HEK293 (cell line): ENCODE measurements at regions not wholly inside any gene's neighbourhood (a gene's known extent, or its start where the extent isn't known, plus 50 kb on each side); places are given as distances from the start of the nearest gene placed in this dataset.

Experiments
- EGR2 ChIP-seq: fragments of 450-650 bp; formaldehyde crosslinking; IDR thresholded peaks from 2 replicates; pipeline ENCODE4 v1.5.1; 2016; ENCODE audit warnings: low read depth, missing biosample characterization, missing genetic modification characterization
- MYNN ChIP-seq: fragments of 450-650 bp; formaldehyde crosslinking; IDR thresholded peaks from 2 replicates; pipeline ENCODE4 v1.5.1; 2016; ENCODE audit warnings: missing biosample characterization, missing genetic modification characterization, borderline replicate concordance
- SCRT2 ChIP-seq: fragments of 450-650 bp; formaldehyde crosslinking; IDR thresholded peaks from 2 replicates; pipeline ENCODE4 v1.5.1; 2016; ENCODE audit warnings: missing biosample characterization, missing genetic modification characterization
- TCF7L2 ChIP-seq: IDR thresholded peaks from 2 replicates; pipeline ENCODE4 v1.6.1; 2011; ENCODE audit warnings: low read depth, mild to moderate bottlenecking, inconsistent platforms, low read length, moderate library complexity, borderline replicate concordance
- ZBTB21 ChIP-seq: fragments of 450-650 bp; formaldehyde crosslinking; IDR thresholded peaks from 2 replicates; pipeline ENCODE4 v1.5.1; 2017; ENCODE audit warnings: missing biosample characterization, missing genetic modification characterization
- ZBTB26 ChIP-seq: fragments of 450-650 bp; formaldehyde crosslinking; optimal IDR thresholded peaks from 2 replicates; pipeline ENCODE3; 2016; ENCODE audit warnings: missing biosample characterization, mild to moderate bottlenecking, missing genetic modification characterization
- ZBTB8A ChIP-seq: fragments of 450-650 bp; formaldehyde crosslinking; IDR thresholded peaks from 2 replicates; pipeline ENCODE4 v1.5.1; 2016; ENCODE audit warnings: missing biosample characterization, missing genetic modification characterization
- ZEB2 ChIP-seq: fragments of 450-650 bp; formaldehyde crosslinking; IDR thresholded peaks from 2 replicates; pipeline ENCODE4 v1.5.1; 2016; ENCODE audit warnings: missing biosample characterization, missing genetic modification characterization
- ZFP3 ChIP-seq: fragments of 450-650 bp; formaldehyde crosslinking; IDR thresholded peaks from 2 replicates; pipeline ENCODE4 v1.5.1; 2016; ENCODE audit warnings: low read depth, missing biosample characterization, missing genetic modification characterization
- ZIC2 ChIP-seq: fragments of 450-650 bp; formaldehyde crosslinking; IDR thresholded peaks from 2 replicates; pipeline ENCODE4 v1.5.1; 2016; ENCODE audit warnings: missing biosample characterization, missing genetic modification characterization
- ZNF112 ChIP-seq: fragments of 450-650 bp; formaldehyde crosslinking; IDR thresholded peaks from 2 replicates; pipeline ENCODE4 v1.5.0; 2017; ENCODE audit warnings: missing biosample characterization, missing genetic modification characterization
- ZNF16 ChIP-seq: fragments of 450-650 bp; formaldehyde crosslinking; IDR thresholded peaks from 2 replicates; pipeline ENCODE4 v1.5.1; 2016; ENCODE audit warnings: low read depth, missing biosample characterization, missing genetic modification characterization
- ZNF211 ChIP-seq: fragments of 450-650 bp; formaldehyde crosslinking; IDR thresholded peaks from 2 replicates; pipeline ENCODE4 v1.5.1; 2016; ENCODE audit warnings: low read depth, missing biosample characterization, missing genetic modification characterization
- ZNF239 ChIP-seq: fragments of 450-650 bp; formaldehyde crosslinking; IDR thresholded peaks from 2 replicates; pipeline ENCODE4 v1.5.1; 2016; ENCODE audit warnings: missing biosample characterization, missing genetic modification characterization
- ZNF280C ChIP-seq: fragments of 450-650 bp; formaldehyde crosslinking; IDR thresholded peaks from 2 replicates; pipeline ENCODE4 v1.5.1; 2016; ENCODE audit warnings: missing biosample characterization, missing genetic modification characterization
- ZNF366 ChIP-seq: fragments of 450-650 bp; formaldehyde crosslinking; conservative IDR thresholded peaks from 2 replicates; pipeline ENCODE4 v1.5.1; 2016; ENCODE audit warnings: missing biosample characterization, missing genetic modification characterization
- ZNF37A ChIP-seq: fragments of 450-650 bp; IDR thresholded peaks from 2 replicates; pipeline ENCODE4 v1.5.1; 2018; ENCODE audit warnings: missing biosample characterization, missing genetic modification characterization
- ZNF391 ChIP-seq: fragments of 450-650 bp; formaldehyde crosslinking; IDR thresholded peaks from 2 replicates; pipeline ENCODE4 v1.5.1; 2016; ENCODE audit warnings: low read depth, missing biosample characterization, missing genetic modification characterization, borderline replicate concordance
- ZNF423 ChIP-seq: fragments of 450-650 bp; formaldehyde crosslinking; IDR thresholded peaks from 2 replicates; pipeline ENCODE4 v1.5.1; 2016; ENCODE audit warnings: missing biosample characterization, missing genetic modification characterization
- ZNF449 ChIP-seq: fragments of 450-650 bp; formaldehyde crosslinking; IDR thresholded peaks from 2 replicates; pipeline ENCODE4 v1.5.1; 2017; ENCODE audit warnings: missing biosample characterization, mild to moderate bottlenecking, missing genetic modification characterization, moderate library complexity
- ZNF530 ChIP-seq: fragments of 450-650 bp; formaldehyde crosslinking; IDR thresholded peaks from 2 replicates; pipeline ENCODE4 v1.5.1; 2016; ENCODE audit warnings: low read depth, missing biosample characterization, missing genetic modification characterization
- ZNF560 ChIP-seq: fragments of 450-650 bp; formaldehyde crosslinking; IDR thresholded peaks from 2 replicates; pipeline ENCODE4 v1.5.1; 2017; ENCODE audit warnings: missing biosample characterization, missing genetic modification characterization, borderline replicate concordance
- ZNF600 ChIP-seq: fragments of 450-650 bp; formaldehyde crosslinking; IDR thresholded peaks from 2 replicates; pipeline ENCODE4 v1.5.1; 2016; ENCODE audit warnings: missing biosample characterization, missing genetic modification characterization
- ZNF624 ChIP-seq: fragments of 450-650 bp; formaldehyde crosslinking; IDR thresholded peaks from 2 replicates; pipeline ENCODE4 v1.5.1; 2017; ENCODE audit warnings: missing biosample characterization, missing genetic modification characterization
- ZNF785 ChIP-seq: fragments of 450-650 bp; formaldehyde crosslinking; IDR thresholded peaks from 2 replicates; pipeline ENCODE4 v1.5.1; 2016; ENCODE audit warnings: missing biosample characterization, missing genetic modification characterization
- ZNF792 ChIP-seq: fragments of 450-650 bp; formaldehyde crosslinking; IDR thresholded peaks from 2 replicates; pipeline ENCODE4 v1.5.1; 2016; ENCODE audit warnings: missing biosample characterization, missing genetic modification characterization
- ZNF830 ChIP-seq: fragments of 450-650 bp; IDR thresholded peaks from 2 replicates; pipeline ENCODE4 v1.5.0; 2018; ENCODE audit warnings: missing biosample characterization, missing genetic modification characterization, low read depth, mild to moderate bottlenecking, moderate library complexity
- ZNF837 ChIP-seq: fragments of 450-650 bp; formaldehyde crosslinking; IDR thresholded peaks from 2 replicates; pipeline ENCODE4 v1.5.1; 2016; ENCODE audit warnings: missing biosample characterization, missing genetic modification characterization
- ZSCAN23 ChIP-seq: fragments of 450-650 bp; formaldehyde crosslinking; IDR thresholded peaks from 2 replicates; pipeline ENCODE4 v1.5.1; 2016; ENCODE audit warnings: missing biosample characterization, missing genetic modification characterization
- TF ChIP-seq, protein P1 (sequence below): fragments of 450-650 bp; formaldehyde crosslinking; IDR thresholded peaks from 2 replicates; pipeline ENCODE4 v1.5.1; 2016; ENCODE audit warnings: missing biosample characterization, missing genetic modification characterization
- TF ChIP-seq, protein P2 (sequence below): fragments of 450-650 bp; formaldehyde crosslinking; IDR thresholded peaks from 2 replicates; pipeline ENCODE4 v1.5.1; 2016; ENCODE audit warnings: missing biosample characterization, missing genetic modification characterization

- TF ChIP-seq ZNF449 (tag by site-specific recombination), result no peak
- TF ChIP-seq ZNF785, result no peak
- no peak for TF ChIP-seq ZBTB26 (tag by site-specific recombination)
- peak; percentile 96; the same call in 1 of the 2 replicates for TF ChIP-seq ZNF391
- TF ChIP-seq ZIC2 (tag by site-specific recombination), result peak; percentile 99
- TF ChIP-seq ZNF530 (tag by site-specific recombination), result no peak
- TF ChIP-seq ZBTB21 (tag by site-specific recombination), result peak; percentile 83
- TF ChIP-seq ZNF211 (tag by site-specific recombination), result no peak
- TF ChIP-seq, protein P1, sequence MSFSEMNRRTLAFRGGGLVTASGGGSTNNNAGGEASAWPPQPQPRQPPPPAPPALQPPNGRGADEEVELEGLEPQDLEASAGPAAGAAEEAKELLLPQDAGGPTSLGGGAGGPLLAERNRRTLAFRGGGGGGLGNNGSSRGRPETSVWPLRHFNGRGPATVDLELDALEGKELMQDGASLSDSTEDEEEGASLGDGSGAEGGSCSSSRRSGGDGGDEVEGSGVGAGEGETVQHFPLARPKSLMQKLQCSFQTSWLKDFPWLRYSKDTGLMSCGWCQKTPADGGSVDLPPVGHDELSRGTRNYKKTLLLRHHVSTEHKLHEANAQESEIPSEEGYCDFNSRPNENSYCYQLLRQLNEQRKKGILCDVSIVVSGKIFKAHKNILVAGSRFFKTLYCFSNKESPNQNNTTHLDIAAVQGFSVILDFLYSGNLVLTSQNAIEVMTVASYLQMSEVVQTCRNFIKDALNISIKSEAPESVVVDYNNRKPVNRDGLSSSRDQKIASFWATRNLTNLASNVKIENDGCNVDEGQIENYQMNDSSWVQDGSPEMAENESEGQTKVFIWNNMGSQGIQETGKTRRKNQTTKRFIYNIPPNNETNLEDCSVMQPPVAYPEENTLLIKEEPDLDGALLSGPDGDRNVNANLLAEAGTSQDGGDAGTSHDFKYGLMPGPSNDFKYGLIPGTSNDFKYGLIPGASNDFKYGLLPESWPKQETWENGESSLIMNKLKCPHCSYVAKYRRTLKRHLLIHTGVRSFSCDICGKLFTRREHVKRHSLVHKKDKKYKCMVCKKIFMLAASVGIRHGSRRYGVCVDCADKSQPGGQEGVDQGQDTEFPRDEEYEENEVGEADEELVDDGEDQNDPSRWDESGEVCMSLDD (tag by site-specific recombination), result no peak
- TF ChIP-seq ZNF112 (tag by site-specific recombination), result no peak
- TF ChIP-seq ZBTB8A (tag by site-specific recombination), result peak; percentile 50; the same call in 1 of the 2 replicates
- no peak for TF ChIP-seq ZNF830 (tag by site-specific recombination)
- no peak for TF ChIP-seq ZFP3 (tag by site-specific recombination)
- no peak for TF ChIP-seq ZNF560 (tag by site-specific recombination)
- TF ChIP-seq, protein P2, sequence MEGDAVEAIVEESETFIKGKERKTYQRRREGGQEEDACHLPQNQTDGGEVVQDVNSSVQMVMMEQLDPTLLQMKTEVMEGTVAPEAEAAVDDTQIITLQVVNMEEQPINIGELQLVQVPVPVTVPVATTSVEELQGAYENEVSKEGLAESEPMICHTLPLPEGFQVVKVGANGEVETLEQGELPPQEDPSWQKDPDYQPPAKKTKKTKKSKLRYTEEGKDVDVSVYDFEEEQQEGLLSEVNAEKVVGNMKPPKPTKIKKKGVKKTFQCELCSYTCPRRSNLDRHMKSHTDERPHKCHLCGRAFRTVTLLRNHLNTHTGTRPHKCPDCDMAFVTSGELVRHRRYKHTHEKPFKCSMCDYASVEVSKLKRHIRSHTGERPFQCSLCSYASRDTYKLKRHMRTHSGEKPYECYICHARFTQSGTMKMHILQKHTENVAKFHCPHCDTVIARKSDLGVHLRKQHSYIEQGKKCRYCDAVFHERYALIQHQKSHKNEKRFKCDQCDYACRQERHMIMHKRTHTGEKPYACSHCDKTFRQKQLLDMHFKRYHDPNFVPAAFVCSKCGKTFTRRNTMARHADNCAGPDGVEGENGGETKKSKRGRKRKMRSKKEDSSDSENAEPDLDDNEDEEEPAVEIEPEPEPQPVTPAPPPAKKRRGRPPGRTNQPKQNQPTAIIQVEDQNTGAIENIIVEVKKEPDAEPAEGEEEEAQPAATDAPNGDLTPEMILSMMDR (tag by site-specific recombination), result no peak
- peak; percentile 96 for TF ChIP-seq ZNF366 (tag by site-specific recombination)
- peak; percentile 95 for TF ChIP-seq SCRT2 (tag by site-specific recombination)
- TF ChIP-seq ZNF624, result no peak
- TF ChIP-seq ZNF837 (tag by site-specific recombination), result no peak
- TF ChIP-seq ZNF792 (tag by site-specific recombination), result no peak
- TF ChIP-seq EGR2, result peak; percentile 77; the same call in 1 of the 2 replicates
- TF ChIP-seq TCF7L2, result peak; percentile 71
- TF ChIP-seq ZNF423 (tag by site-specific recombination), result no peak
- TF ChIP-seq ZNF280C, result no peak
- no peak for TF ChIP-seq ZNF239 (tag by site-specific recombination)
- peak; percentile 98 for TF ChIP-seq ZSCAN23 (tag by site-specific recombination)
- 0 out of 2 replicates have a peak, but pooled peaks have one; percentile 34 for TF ChIP-seq ZNF16 (tag by site-specific recombination)
- peak; percentile 98 for TF ChIP-seq ZEB2 (tag by site-specific recombination)
- TF ChIP-seq ZNF600 (tag by site-specific recombination), result peak; percentile 91
- TF ChIP-seq ZNF37A (tag by site-specific recombination), result no peak
- TF ChIP-seq MYNN (tag by site-specific recombination), result 0 out of 2 replicates have a peak, but pooled peaks have one; percentile 32
Observed at GRCh38 chr13:87123987-87124784, 547.0 kb upstream of the SLITRK5 start (continued).
